HEK293 (cell line): ENCODE measurements at regions not wholly inside any gene's neighbourhood (a gene's known extent, or its start where the extent isn't known, plus 50 kb on each side); places are given as distances from the start of the nearest gene placed in this dataset.

Source experiments
- CTCF ChIA-PET: fragments of 350-600 bp; formaldehyde crosslinking; extraction: SDS; loops from one replicate; lab custom pipeline; 2021; ENCODE audit warnings: antibody characterized with exemption; lab: Yijun Ruan, JAX
- POLR2A ChIA-PET: fragments of 300-600 bp; formaldehyde crosslinking; extraction: SDS; loops from one replicate; lab custom pipeline; 2020; ENCODE audit warnings: antibody characterized with exemption, inconsistent platforms; lab: Yijun Ruan, JAX
- H3K27ac ChIP-seq: fragments of 200-500 bp; sonication (Bioruptor generic); 2 replicates; pipeline ENCODE4 v1.5.1; 2014; ENCODE audit warnings: low read depth, low read length, control low read depth, inconsistent platforms; ENCODE audit errors: extremely low read depth
- H3K36me3 ChIP-seq, 2 experiments: fragments of 200-500 bp in 1 of 2; sonication (Bioruptor generic) in 1 of 2; 1 replicate in 1 of 2; 2 replicates in 1 of 2; pipeline ENCODE4 v1.5.1; 2014 to 2017; ENCODE audit warnings: inconsistent platforms in 2 of 2, low read length in 2 of 2; ENCODE audit not compliant: control insufficient read depth in 2 of 2, insufficient read depth in 1 of 2
- H3K4me1 ChIP-seq: fragments of 200-500 bp; sonication (Bioruptor generic); 2 replicates; pipeline ENCODE4 v1.5.1; 2014; ENCODE audit warnings: mild to moderate bottlenecking, low read length, inconsistent platforms; ENCODE audit not compliant: control insufficient read depth, insufficient read depth
- H3K4me3 ChIP-seq: 2 replicates; pipeline ENCODE4 v1.5.1; 2011; ENCODE audit warnings: low read depth, mild to moderate bottlenecking, control low read depth, low read length, moderate library complexity
- H3K9me3 ChIP-seq: fragments of 200-500 bp; sonication (Bioruptor generic); 2 replicates; pipeline ENCODE4 v1.5.1; 2014; ENCODE audit warnings: low read depth, low read length, inconsistent platforms; ENCODE audit not compliant: control insufficient read depth, insufficient read depth
- ELK4 ChIP-seq: IDR thresholded peaks from 2 replicates; pipeline ENCODE4 v1.6.1; 2011; ENCODE audit warnings: mild to moderate bottlenecking, low read depth, low read length, borderline replicate concordance
- FEZF1 ChIP-seq: fragments of 450-650 bp; formaldehyde crosslinking; IDR thresholded peaks from 2 replicates; pipeline ENCODE4 v1.5.1; 2016; ENCODE audit warnings: missing biosample characterization, missing genetic modification characterization
- HOXA7 ChIP-seq: sonication (generic); formaldehyde crosslinking; IDR thresholded peaks from 2 replicates; pipeline ENCODE4 v1.8.1; 2022; ENCODE audit warnings: missing genetic modification reagents, borderline replicate concordance
- HOXC10 ChIP-seq: sonication (generic); formaldehyde crosslinking; IDR thresholded peaks from 2 replicates; pipeline ENCODE4 v1.8.1; 2023; ENCODE audit warnings: mild to moderate bottlenecking, missing genetic modification reagents
- TRIM28 ChIP-seq: IDR thresholded peaks from 2 replicates; pipeline ENCODE4 v1.6.1; 2011; ENCODE audit warnings: low read length, control low read depth, borderline replicate concordance
- ZBTB17 ChIP-seq: fragments of 450-650 bp; formaldehyde crosslinking; IDR thresholded peaks from 2 replicates; pipeline ENCODE4 v1.5.1; 2016; ENCODE audit warnings: missing biosample characterization, missing genetic modification characterization
- ZFP37 ChIP-seq: fragments of 450-650 bp; formaldehyde crosslinking; IDR thresholded peaks from 2 replicates; pipeline ENCODE4 v1.5.1; 2016; ENCODE audit warnings: missing biosample characterization, missing genetic modification characterization
- ZNF18 ChIP-seq: fragments of 450-650 bp; formaldehyde crosslinking; IDR thresholded peaks from 2 replicates; pipeline ENCODE4 v1.5.1; 2016; ENCODE audit warnings: missing biosample characterization, missing genetic modification characterization
- ZNF23 ChIP-seq: fragments of 450-650 bp; formaldehyde crosslinking; IDR thresholded peaks from 2 replicates; pipeline ENCODE4 v1.5.1; 2016; ENCODE audit warnings: missing biosample characterization, missing genetic modification characterization, borderline replicate concordance
- ZNF292 ChIP-seq: fragments of 450-650 bp; formaldehyde crosslinking; IDR thresholded peaks from 2 replicates; pipeline ENCODE4 v1.5.1; 2016; ENCODE audit warnings: low read depth, missing biosample characterization, missing genetic modification characterization, borderline replicate concordance
- ZNF302 ChIP-seq: fragments of 450-650 bp; formaldehyde crosslinking; IDR thresholded peaks from 2 replicates; pipeline ENCODE4 v1.5.1; 2016; ENCODE audit warnings: missing biosample characterization, missing genetic modification characterization, low read depth
- ZNF311 ChIP-seq: fragments of 450-650 bp; formaldehyde crosslinking; IDR thresholded peaks from 2 replicates; pipeline ENCODE4 v1.5.1; 2017; ENCODE audit warnings: missing biosample characterization, missing genetic modification characterization, borderline replicate concordance
- ZNF335 ChIP-seq: fragments of 450-650 bp; formaldehyde crosslinking; conservative IDR thresholded peaks from 2 replicates; pipeline ENCODE4 v1.5.1; 2016; ENCODE audit warnings: missing biosample characterization, missing genetic modification characterization
- ZNF404 ChIP-seq: fragments of 450-650 bp; formaldehyde crosslinking; IDR thresholded peaks from 2 replicates; pipeline ENCODE4 v1.5.1; 2017; ENCODE audit warnings: missing biosample characterization, missing genetic modification characterization
- ZNF544 ChIP-seq: fragments of 450-650 bp; formaldehyde crosslinking; IDR thresholded peaks from 2 replicates; pipeline ENCODE4 v1.5.0; 2017; ENCODE audit warnings: missing biosample characterization, missing genetic modification characterization
- ZNF548 ChIP-seq: fragments of 450-650 bp; formaldehyde crosslinking; IDR thresholded peaks from 2 replicates; pipeline ENCODE4 v1.5.1; 2016; ENCODE audit warnings: missing biosample characterization, missing genetic modification characterization
- ZNF571 ChIP-seq: fragments of 450-650 bp; formaldehyde crosslinking; IDR thresholded peaks from 2 replicates; pipeline ENCODE4 v1.5.0; 2017; ENCODE audit warnings: missing biosample characterization, missing genetic modification characterization
- ZNF654 ChIP-seq: fragments of 450-650 bp; formaldehyde crosslinking; IDR thresholded peaks from 2 replicates; pipeline ENCODE4 v1.5.1; 2016; ENCODE audit warnings: low read depth, missing biosample characterization, missing genetic modification characterization
- ZNF707 ChIP-seq: fragments of 450-650 bp; formaldehyde crosslinking; IDR thresholded peaks from 2 replicates; pipeline ENCODE4 v1.5.1; 2016; ENCODE audit warnings: missing biosample characterization, missing genetic modification characterization
- ZNF785 ChIP-seq: fragments of 450-650 bp; formaldehyde crosslinking; IDR thresholded peaks from 2 replicates; pipeline ENCODE4 v1.5.1; 2016; ENCODE audit warnings: missing biosample characterization, missing genetic modification characterization
- TF ChIP-seq, protein P1 (sequence below): fragments of 450-650 bp; formaldehyde crosslinking; conservative IDR thresholded peaks from 2 replicates; pipeline ENCODE4 v1.5.1; 2016; ENCODE audit warnings: low read depth, missing biosample characterization, missing genetic modification characterization

DNA sequence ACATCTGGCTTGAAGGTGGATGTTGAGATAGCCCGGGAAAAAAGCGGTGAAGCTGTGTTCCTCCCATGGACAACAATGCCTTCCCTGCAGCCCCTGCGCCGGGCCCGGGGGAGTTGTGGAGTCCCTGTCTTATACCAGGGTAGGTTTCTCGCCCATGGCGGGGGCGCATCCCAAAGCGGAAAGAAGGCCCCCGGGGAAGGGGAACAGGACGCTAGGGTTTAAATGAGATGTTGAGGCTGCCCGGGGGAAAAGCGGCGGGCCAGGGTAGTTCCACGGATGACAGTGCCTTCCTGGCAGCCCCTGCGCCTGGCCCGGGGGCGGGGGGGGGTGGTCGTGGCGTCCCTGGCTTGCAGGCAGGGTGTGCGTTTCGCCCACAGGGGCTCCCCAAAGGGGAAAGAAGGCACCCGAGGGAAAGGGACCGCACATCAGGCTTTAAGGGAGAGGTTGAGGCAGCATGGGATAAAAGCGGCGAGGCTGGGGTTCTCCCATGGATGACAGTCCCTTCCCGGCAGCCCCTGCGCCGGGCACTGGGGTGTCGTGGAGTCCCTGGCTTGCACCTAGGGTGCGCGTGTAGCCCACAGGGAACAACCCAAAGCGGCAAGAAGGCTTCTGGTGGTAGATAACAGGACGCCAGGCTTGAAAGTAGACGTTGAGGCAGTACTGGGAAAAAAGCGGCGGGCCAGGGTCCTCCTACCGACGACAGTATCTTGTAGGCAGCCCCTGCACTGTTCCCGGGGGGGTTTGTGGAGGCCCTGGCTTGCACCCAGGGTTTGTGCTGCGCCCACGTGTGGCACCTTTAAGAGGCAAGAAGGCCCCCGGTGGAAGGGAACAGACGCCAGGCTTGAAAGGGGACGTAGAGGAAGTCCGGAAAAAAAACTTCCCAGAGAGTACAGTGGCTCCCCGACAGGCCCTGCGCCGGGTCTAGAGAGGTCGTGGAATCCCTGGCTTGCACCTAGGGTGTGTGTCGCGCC, 160.8 kb upstream of the ALG10B start:
- H3K27ac ChIP-seq, result no peak overlapping the region
- CTCF ChIA-PET, result no interaction called here
- no peaks in the 10 kb centered on the region for H3K36me3 ChIP-seq
- TF ChIP-seq, protein P1, sequence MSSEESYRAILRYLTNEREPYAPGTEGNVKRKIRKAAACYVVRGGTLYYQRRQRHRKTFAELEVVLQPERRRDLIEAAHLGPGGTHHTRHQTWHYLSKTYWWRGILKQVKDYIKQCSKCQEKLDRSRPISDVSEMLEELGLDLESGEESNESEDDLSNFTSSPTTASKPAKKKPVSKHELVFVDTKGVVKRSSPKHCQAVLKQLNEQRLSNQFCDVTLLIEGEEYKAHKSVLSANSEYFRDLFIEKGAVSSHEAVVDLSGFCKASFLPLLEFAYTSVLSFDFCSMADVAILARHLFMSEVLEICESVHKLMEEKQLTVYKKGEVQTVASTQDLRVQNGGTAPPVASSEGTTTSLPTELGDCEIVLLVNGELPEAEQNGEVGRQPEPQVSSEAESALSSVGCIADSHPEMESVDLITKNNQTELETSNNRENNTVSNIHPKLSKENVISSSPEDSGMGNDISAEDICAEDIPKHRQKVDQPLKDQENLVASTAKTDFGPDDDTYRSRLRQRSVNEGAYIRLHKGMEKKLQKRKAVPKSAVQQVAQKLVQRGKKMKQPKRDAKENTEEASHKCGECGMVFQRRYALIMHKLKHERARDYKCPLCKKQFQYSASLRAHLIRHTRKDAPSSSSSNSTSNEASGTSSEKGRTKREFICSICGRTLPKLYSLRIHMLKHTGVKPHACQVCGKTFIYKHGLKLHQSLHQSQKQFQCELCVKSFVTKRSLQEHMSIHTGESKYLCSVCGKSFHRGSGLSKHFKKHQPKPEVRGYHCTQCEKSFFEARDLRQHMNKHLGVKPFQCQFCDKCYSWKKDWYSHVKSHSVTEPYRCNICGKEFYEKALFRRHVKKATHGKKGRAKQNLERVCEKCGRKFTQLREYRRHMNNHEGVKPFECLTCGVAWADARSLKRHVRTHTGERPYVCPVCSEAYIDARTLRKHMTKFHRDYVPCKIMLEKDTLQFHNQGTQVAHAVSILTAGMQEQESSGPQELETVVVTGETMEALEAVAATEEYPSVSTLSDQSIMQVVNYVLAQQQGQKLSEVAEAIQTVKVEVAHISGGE (tag by site-specific recombination), result no peak
- no peak for TF ChIP-seq ZNF23 (tag by site-specific recombination)
- TF ChIP-seq ZNF571 (tag by site-specific recombination), result no peak
- TF ChIP-seq ZNF311 (tag by site-specific recombination), result no peak
- no peak for TF ChIP-seq ZNF707 (tag by site-specific recombination)
- no peak for TF ChIP-seq HOXA7 (CRISPR knock-in tag)
- no peak for TF ChIP-seq ZNF654 (tag by site-specific recombination)
- no peak for TF ChIP-seq ZNF302 (tag by site-specific recombination)
- TF ChIP-seq ZFP37, result no peak
- TF ChIP-seq FEZF1, result no peak
- no peak for TF ChIP-seq ELK4
- no peak for TF ChIP-seq ZNF292
- no peak for TF ChIP-seq ZNF404 (tag by site-specific recombination)
- TF ChIP-seq, all 188 proteins: peak for 0
- Histone ChIP-seq H3K4me3 (no peak overlapping the region), H3K9me3 (no peaks in the 10 kb centered on the region), H3K4me1 (no peaks in the 10 kb centered on the region)
- POLR2A ChIA-PET, result no interaction called here

DNA sequence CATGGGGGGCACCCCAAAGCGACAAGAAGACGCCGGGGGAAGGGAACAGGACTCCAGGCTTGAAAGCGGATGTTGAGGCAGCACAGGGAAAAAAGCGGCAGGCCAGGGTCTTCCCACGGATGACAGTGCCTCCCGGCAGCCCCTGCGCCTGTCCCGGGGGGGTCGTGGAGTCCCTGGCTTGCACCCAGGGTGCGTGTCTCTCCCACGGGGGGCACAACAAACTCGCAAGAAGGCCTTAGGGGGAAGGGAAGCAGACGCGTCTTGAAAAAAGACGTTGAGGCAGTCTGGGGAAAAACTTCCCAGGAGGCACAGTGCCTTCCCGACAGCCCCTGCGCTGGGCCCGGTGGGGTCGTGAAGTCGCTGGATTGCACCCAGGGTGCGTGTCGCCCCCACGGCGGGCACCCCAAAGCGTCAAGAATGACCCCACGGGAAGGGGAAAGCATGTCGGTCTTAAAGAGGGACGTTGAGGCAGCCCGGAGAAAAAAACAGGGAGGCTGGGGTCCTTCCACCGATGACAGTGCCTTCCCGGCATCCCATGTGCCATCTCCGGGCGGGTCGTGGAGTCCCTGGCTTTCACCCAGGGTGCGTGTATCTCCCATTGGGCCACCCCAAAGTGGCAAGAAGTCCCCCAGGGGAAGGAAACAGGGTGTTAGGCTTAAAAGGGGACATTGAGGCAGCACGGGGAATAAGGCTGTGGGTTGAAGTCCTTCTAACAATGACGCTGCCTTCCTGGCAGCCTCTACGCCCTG, 159.9 kb upstream of the ALG10B start:
- Histone ChIP-seq H3K4me1 (no peaks in the 10 kb centered on the region), H3K27ac (no peak overlapping the region), H3K36me3 (no peaks in the 10 kb centered on the region), H3K9me3 (no peaks in the 10 kb centered on the region), H3K4me3 (no peak overlapping the region)
- no peak for TF ChIP-seq HOXC10 (CRISPR knock-in tag)
- no peak for TF ChIP-seq ZNF544 (tag by site-specific recombination)
- TF ChIP-seq ZBTB17 (tag by site-specific recombination), result no peak
- no peak for TF ChIP-seq ZNF18 (tag by site-specific recombination)
- no peak for TF ChIP-seq TRIM28
- no peak for TF ChIP-seq ZNF548 (tag by site-specific recombination)
- TF ChIP-seq ZNF335, result no peak
- TF ChIP-seq ZNF785 (tag by site-specific recombination), result no peak
- POLR2A ChIA-PET, result no interaction called here
- CTCF ChIA-PET, result no interaction called here
